NCI-H345 treated with DMSO at 0.1 percent for 48 hours (cell line): ENCODE measurements at regions not wholly inside any gene's neighbourhood (a gene's known extent, or its start where the extent isn't known, plus 50 kb on each side); places are given as distances from the start of the nearest gene placed in this dataset.
A peak's percentile ranks its signal among the peaks of the same experiment; 100 is the strongest.
"Not testable (repeated sequence)": the region's sequence is repeated elsewhere in the genome, so short reads cannot be mapped to it uniquely, and the experiment has no call there.

Experiments
- DNase-seq: peaks from one replicate; lab custom pipeline; 2025; ENCODE audit not compliant: unreplicated experiment; lab: John Stamatoyannopoulos, UW

GRCh38 chr2:228432116-228432515 is 250.6 kb upstream of the SPHKAP start:
- no peak for DNase-seq

- no peak for DNase-seq
Measured at GRCh38 chr2:228430986-228431385, 249.5 kb upstream of the SPHKAP start.

- DNase-seq: peak; percentile 92
Measured at GRCh38 chr2:228426502-228427216, 245.2 kb upstream of the SPHKAP start.

GRCh38 chr2:228425411-228426060 is 244.0 kb upstream of the SPHKAP start:
- not testable (repeated sequence) for DNase-seq

- no peak for DNase-seq
Measured at GRCh38 chr2:228417956-228418355, 236.5 kb upstream of the SPHKAP start.

GRCh38 chr2:228417526-228417925 is 236.0 kb upstream of the SPHKAP start:
- DNase-seq: no peak

GRCh38 chr2:228410061-228410460 is 228.6 kb upstream of the SPHKAP start:
- DNase-seq: no peak

- DNase-seq: no peak
Measured at GRCh38 chr2:228409493-228409892, 228.0 kb upstream of the SPHKAP start.

GRCh38 chr2:228408529-228409227 is 227.2 kb upstream of the SPHKAP start:
- DNase-seq: no peak

- DNase-seq: no peak
Measured at GRCh38 chr2:228407821-228408220, 226.3 kb upstream of the SPHKAP start.

- no peak for DNase-seq
Measured at GRCh38 chr2:228401065-228401912, 219.8 kb upstream of the SPHKAP start.

- DNase-seq: no peak
Measured at GRCh38 chr2:228387776-228388175, 206.3 kb upstream of the SPHKAP start.

- no peak for DNase-seq
Measured at GRCh38 chr2:228378696-228379425, 197.4 kb upstream of the SPHKAP start.

GRCh38 chr2:228378233-228378632 is 196.7 kb upstream of the SPHKAP start:
- no peak for DNase-seq

GRCh38 chr2:228377533-228377932 is 196.0 kb upstream of the SPHKAP start:
- no peak for DNase-seq

- no peak for DNase-seq
Measured at GRCh38 chr2:228374741-228375140, 193.3 kb upstream of the SPHKAP start.

GRCh38 chr2:228373191-228373590 is 191.7 kb upstream of the SPHKAP start:
- DNase-seq: no peak

- no peak for DNase-seq
Measured at GRCh38 chr2:228372212-228372611, 190.7 kb upstream of the SPHKAP start.

GRCh38 chr2:228369400-228370031 is 188.0 kb upstream of the SPHKAP start:
- no peak for DNase-seq

GRCh38 chr2:228367356-228367755 is 185.9 kb upstream of the SPHKAP start:
- peak; percentile 36 for DNase-seq
